AG10803 (cell line): ENCODE measurements at regions not wholly inside any gene's neighbourhood (a gene's known extent, or its start where the extent isn't known, plus 50 kb on each side); places are given as distances from the start of the nearest gene placed in this dataset.

Experiments
- DNase-seq: peaks from one replicate; pipeline ENCODE4 v3.0.0; 2010; ENCODE audit warnings: low read depth
- H3K4me3 ChIP-seq: 2 replicates; pipeline ENCODE4 v1.5.1; 2011; ENCODE audit warnings: mild to moderate bottlenecking, low read length, control low read depth
- CTCF ChIP-seq: conservative IDR thresholded peaks from 2 replicates; pipeline ENCODE4 v1.5.1; 2011; ENCODE audit warnings: mild to moderate bottlenecking, low read length, control low read depth, inconsistent platforms

- no peak overlapping the region for H3K4me3 ChIP-seq
- TF ChIP-seq CTCF: no peak
- no peak for DNase-seq
These were observed 269.5 kb upstream of the PCDH20 start for GRCh38 chr13:61684976-61685681.

GRCh38 chr13:61672756-61673155 lies 257.1 kb upstream of the PCDH20 start:
- no peak for TF ChIP-seq CTCF
- no peak for DNase-seq
- H3K4me3 ChIP-seq: no peak overlapping the region

- no peak overlapping the region for H3K4me3 ChIP-seq
- no peak for TF ChIP-seq CTCF
- DNase-seq: no peak
These were observed 254.9 kb upstream of the PCDH20 start for GRCh38 chr13:61670384-61671161.

- DNase-seq: no peak
- H3K4me3 ChIP-seq: no peak overlapping the region
- TF ChIP-seq CTCF: no peak
These were observed 249.4 kb upstream of the PCDH20 start for GRCh38 chr13:61664801-61665705.

- TF ChIP-seq CTCF: no peak
- no peak overlapping the region for H3K4me3 ChIP-seq
- DNase-seq: no peak
These were observed 238.8 kb upstream of the PCDH20 start for GRCh38 chr13:61654481-61654880.

GRCh38 chr13:61648547-61648946 lies 232.9 kb upstream of the PCDH20 start:
- H3K4me3 ChIP-seq: no peak overlapping the region
- TF ChIP-seq CTCF: no peak
- no peak for DNase-seq
